PC-9 (cell line): ENCODE measurements at regions not wholly inside any gene's neighbourhood (a gene's known extent, or its start where the extent isn't known, plus 50 kb on each side); places are given as distances from the start of the nearest gene placed in this dataset.

Experiments used
- BruUV-seq: library from RNA; stranded (reverse); fragments of 400-500 nt; replicated peaks from 2 replicates; lab custom pipeline; 2021; lab: Mats Ljungman, UMichigan
- CTCF ChIA-PET: fragments of 300-600 bp; sonication (Branson Sonifier 250); formaldehyde crosslinking; loops from one replicate; lab custom pipeline; 2022; ENCODE audit warnings: antibody characterized with exemption; lab: Charles Lee
- POLR2A ChIA-PET: fragments of 300-600 bp; sonication (Branson Sonifier 250); formaldehyde crosslinking; loops from one replicate; lab custom pipeline; 2022; ENCODE audit warnings: antibody characterized with exemption; ENCODE audit not compliant: unreplicated experiment; lab: Charles Lee
- DNase-seq, 2 experiments: peaks; one replicate each; pipeline versions ENCODE4 v3.0.0 to v3.0.0-alpha.2; 2015 to 2022; ENCODE audit warnings: mixed read lengths in 1 of 2
- H2AFZ ChIP-seq: fragments of 200-600 bp; sonication (generic); 2 replicates; pipeline ENCODE4 v1.8.1; 2017; ENCODE audit warnings: antibody characterized with exemption
- H3F3A ChIP-seq: fragments of 200-600 bp; sonication (generic); 2 replicates; pipeline ENCODE4 v1.8.1; 2017; ENCODE audit warnings: antibody characterized with exemption, mild to moderate bottlenecking, low read depth; ENCODE audit not compliant: insufficient read depth
- H3K27ac ChIP-seq: fragments of 200-600 bp; sonication (generic); 2 replicates; pipeline ENCODE4 v1.6.1; 2016; ENCODE audit warnings: mixed run types
- H3K27me3 ChIP-seq: fragments of 200-600 bp; sonication (generic); 2 replicates; pipeline ENCODE4 v1.6.1; 2016; ENCODE audit warnings: low read depth, mixed run types; ENCODE audit not compliant: insufficient read depth
- H3K36me3 ChIP-seq: fragments of 200-600 bp; sonication (generic); 2 replicates; pipeline ENCODE4 v1.6.1; 2016; ENCODE audit warnings: low read depth, mixed run types
- H3K4me1 ChIP-seq: fragments of 200-600 bp; sonication (generic); replicated peaks from 2 replicates; pipeline ENCODE4 v1.6.1; 2016; ENCODE audit warnings: mixed run types; ENCODE audit not compliant: insufficient read depth
- H3K4me2 ChIP-seq: fragments of 200-600 bp; sonication (generic); 2 replicates; pipeline ENCODE4 v1.6.1; 2017; ENCODE audit warnings: mixed run types
- H3K4me3 ChIP-seq: fragments of 200-600 bp; sonication (generic); 2 replicates; pipeline ENCODE4 v1.6.1; 2016; ENCODE audit warnings: mixed run types
- H3K79me2 ChIP-seq: fragments of 200-600 bp; sonication (generic); 2 replicates; pipeline ENCODE4 v1.6.1; 2017; ENCODE audit warnings: low read depth, mixed run types
- H3K9me2 ChIP-seq: fragments of 200-600 bp; sonication (generic); 2 replicates; pipeline ENCODE4 v1.8.1; 2017; ENCODE audit warnings: mild to moderate bottlenecking; ENCODE audit not compliant: insufficient read depth
- H3K9me3 ChIP-seq: fragments of 200-600 bp; sonication (generic); 2 replicates; pipeline ENCODE4 v1.8.1; 2016; ENCODE audit warnings: low read depth; ENCODE audit not compliant: insufficient read depth
- H4K20me1 ChIP-seq: fragments of 200-600 bp; sonication (generic); 2 replicates; pipeline ENCODE4 v1.8.1; 2017; ENCODE audit not compliant: insufficient read depth
- EZH2 ChIP-seq: fragments of 200-600 bp; sonication (generic); IDR thresholded peaks from 2 replicates; pipeline ENCODE4 v1.8.0; 2017; ENCODE audit warnings: antibody characterized with exemption, low read depth
- intact Hi-C: fragments of 100-400 bp; cut with micrococcal nuclease; formaldehyde crosslinking; loops from one replicate; pipeline ENCODE4 v1.10.0; 2022; ENCODE audit not compliant: unreplicated experiment
- TF ChIP-seq, protein P1 (sequence below): fragments of 200-600 bp; sonication (generic); conservative IDR thresholded peaks from 2 replicates; pipeline ENCODE4 v1.6.1; 2017; ENCODE audit warnings: mixed run types, antibody characterized with exemption, mild to moderate bottlenecking, moderate library complexity

- TF ChIP-seq, protein P1, sequence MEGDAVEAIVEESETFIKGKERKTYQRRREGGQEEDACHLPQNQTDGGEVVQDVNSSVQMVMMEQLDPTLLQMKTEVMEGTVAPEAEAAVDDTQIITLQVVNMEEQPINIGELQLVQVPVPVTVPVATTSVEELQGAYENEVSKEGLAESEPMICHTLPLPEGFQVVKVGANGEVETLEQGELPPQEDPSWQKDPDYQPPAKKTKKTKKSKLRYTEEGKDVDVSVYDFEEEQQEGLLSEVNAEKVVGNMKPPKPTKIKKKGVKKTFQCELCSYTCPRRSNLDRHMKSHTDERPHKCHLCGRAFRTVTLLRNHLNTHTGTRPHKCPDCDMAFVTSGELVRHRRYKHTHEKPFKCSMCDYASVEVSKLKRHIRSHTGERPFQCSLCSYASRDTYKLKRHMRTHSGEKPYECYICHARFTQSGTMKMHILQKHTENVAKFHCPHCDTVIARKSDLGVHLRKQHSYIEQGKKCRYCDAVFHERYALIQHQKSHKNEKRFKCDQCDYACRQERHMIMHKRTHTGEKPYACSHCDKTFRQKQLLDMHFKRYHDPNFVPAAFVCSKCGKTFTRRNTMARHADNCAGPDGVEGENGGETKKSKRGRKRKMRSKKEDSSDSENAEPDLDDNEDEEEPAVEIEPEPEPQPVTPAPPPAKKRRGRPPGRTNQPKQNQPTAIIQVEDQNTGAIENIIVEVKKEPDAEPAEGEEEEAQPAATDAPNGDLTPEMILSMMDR, result no peak
- TF ChIP-seq EZH2, result no peak
- no peaks in the 10 kb centered on the region for H3K4me1 ChIP-seq
- intact Hi-C loops, result no loop called here
- no peak overlapping the region for H2AFZ ChIP-seq
- H3K79me2 ChIP-seq, result no peaks in the 10 kb centered on the region
- no peak overlapping the region for H3K27ac ChIP-seq
- no peaks in the 10 kb centered on the region for H3K27me3 ChIP-seq
- no peaks in the 10 kb centered on the region for H3K9me3 ChIP-seq
- H3K4me2 ChIP-seq, result no peak overlapping the region
- H3K4me3 ChIP-seq, result no peak overlapping the region
- H4K20me1 ChIP-seq, result no peaks in the 10 kb centered on the region
- no peaks in the 10 kb centered on the region for H3K36me3 ChIP-seq
- no peaks in the 10 kb centered on the region for H3K9me2 ChIP-seq
- no TSS peak for BruUV-seq
- ChIA-PET POLR2A (no interaction called here), CTCF (no interaction called here)
- DNase-seq, result no peak
- H3F3A ChIP-seq, result no peaks in the 10 kb centered on the region
These were observed 935.2 kb downstream of the PCDH7 start for GRCh38 chr4:31655328-31655727.

- H2AFZ ChIP-seq, result no peak overlapping the region
- no peak for TF ChIP-seq EZH2
- TF ChIP-seq, protein P1, result no peak
- H3K27ac ChIP-seq, result no peak overlapping the region
- H3F3A ChIP-seq, result no peaks in the 10 kb centered on the region
- no peaks in the 10 kb centered on the region for H4K20me1 ChIP-seq
- H3K27me3 ChIP-seq, result no peaks in the 10 kb centered on the region
- H3K4me3 ChIP-seq, result no peak overlapping the region
- ChIA-PET CTCF (no interaction called here), POLR2A (no interaction called here)
- intact Hi-C loops, result no loop called here
- BruUV-seq, result no TSS peak
- no peaks in the 10 kb centered on the region for H3K79me2 ChIP-seq
- no peaks in the 10 kb centered on the region for H3K36me3 ChIP-seq
- H3K9me2 ChIP-seq, result no peaks in the 10 kb centered on the region
- no peak overlapping the region for H3K4me2 ChIP-seq
- no peaks in the 10 kb centered on the region for H3K9me3 ChIP-seq
- DNase-seq, result no peak
- H3K4me1 ChIP-seq, result no peaks in the 10 kb centered on the region
These were observed 937.8 kb downstream of the PCDH7 start for GRCh38 chr4:31657859-31658570.

DNA sequence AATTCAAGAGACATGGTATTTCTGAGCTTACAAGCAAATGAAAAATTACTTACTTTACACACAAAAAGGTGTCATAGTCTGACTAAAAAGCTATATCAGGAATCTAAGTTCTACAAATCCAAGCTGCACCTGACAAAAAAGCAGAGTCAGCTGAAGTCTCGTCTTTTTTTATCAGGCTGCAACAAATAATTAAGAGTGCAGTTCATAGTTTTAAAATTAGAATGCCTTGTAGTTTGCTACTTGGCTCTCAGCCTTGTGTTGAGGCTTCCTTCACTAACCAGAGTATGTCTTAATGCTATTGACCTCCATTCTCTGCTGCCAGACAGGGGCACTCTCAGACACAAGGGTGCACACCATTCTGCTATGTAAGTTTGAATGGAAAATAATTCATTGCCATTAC is 940.7 kb downstream of the PCDH7 start:
- H3F3A ChIP-seq, result no peaks in the 10 kb centered on the region
- H4K20me1 ChIP-seq, result no peaks in the 10 kb centered on the region
- H2AFZ ChIP-seq, result no peak overlapping the region
- intact Hi-C loops, result no loop called here
- no peak overlapping the region for H3K27ac ChIP-seq
- DNase-seq, result no peak
- BruUV-seq, result no TSS peak
- H3K79me2 ChIP-seq, result no peaks in the 10 kb centered on the region
- H3K4me3 ChIP-seq, result no peak overlapping the region
- POLR2A ChIA-PET, result no interaction called here
- CTCF ChIA-PET, result no interaction called here
- H3K36me3 ChIP-seq, result no peaks in the 10 kb centered on the region
- H3K4me1 ChIP-seq, result no peaks in the 10 kb centered on the region
- no peaks in the 10 kb centered on the region for H3K9me2 ChIP-seq
- no peaks in the 10 kb centered on the region for H3K9me3 ChIP-seq
- TF ChIP-seq, protein P1, result no peak
- TF ChIP-seq EZH2, result no peak
- no peaks in the 10 kb centered on the region for H3K27me3 ChIP-seq
- H3K4me2 ChIP-seq, result no peak overlapping the region
